Activated T-cell treated with anti-CD3 and anti-CD28 coated beads, Interleukin-2, amount 50 U/mL, for 24 hours (primary cell): ENCODE measurements at regions not wholly inside any gene's neighbourhood (a gene's known extent, or its start where the extent isn't known, plus 50 kb on each side); places are given as distances from the start of the nearest gene placed in this dataset.
"Not testable (repeated sequence)": the region's sequence is repeated elsewhere in the genome, so short reads cannot be mapped to it uniquely, and the experiment has no call there.

Experiments
- DNase-seq: peaks from one replicate; pipeline ENCODE4 v3.0.0-alpha.2; 2020
- H3K27ac Mint-ChIP-seq: 2 replicates; pipeline ENCODE4 v1.8.0; 2020; ENCODE audit warnings: mild to moderate bottlenecking, mixed read lengths
- H3K27me3 Mint-ChIP-seq: 2 replicates; pipeline ENCODE4 v1.8.0; 2020; ENCODE audit warnings: mixed read lengths
- H3K36me3 Mint-ChIP-seq: 2 replicates; pipeline ENCODE4 v1.8.0; 2020; ENCODE audit warnings: low read depth, mixed read lengths
- H3K4me1 Mint-ChIP-seq: 2 replicates; pipeline ENCODE4 v1.8.0; 2020; ENCODE audit warnings: low read depth, mixed read lengths
- H3K4me3 Mint-ChIP-seq: 2 replicates; pipeline ENCODE4 v1.8.0; 2020; ENCODE audit warnings: mild to moderate bottlenecking, moderate library complexity, mixed read lengths
- H3K9me3 Mint-ChIP-seq: 2 replicates; pipeline ENCODE4 v1.8.0; 2020; ENCODE audit warnings: mixed read lengths

DNA sequence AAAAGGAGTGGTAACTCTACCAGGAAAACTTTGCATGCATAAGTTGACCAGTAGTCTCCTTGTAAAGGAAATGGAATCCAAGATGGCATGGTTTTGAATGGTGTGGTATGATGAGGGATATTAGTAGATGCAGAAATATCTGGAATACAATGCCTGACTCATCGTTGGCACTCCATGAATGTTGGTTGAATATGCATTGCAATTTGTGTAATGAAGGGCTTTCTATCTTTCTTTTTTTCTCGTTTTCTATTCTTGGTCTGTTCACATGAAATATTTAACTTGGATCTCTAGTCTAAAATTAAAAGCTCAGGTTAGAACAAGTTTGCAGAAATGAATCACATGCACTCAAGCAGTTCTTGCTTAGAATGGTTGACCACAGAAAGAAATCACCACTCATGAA, 195.3 kb upstream of the ADRA1D start:
- Mint-ChIP-seq H3K27ac (no peak overlapping the region), H3K9me3 (no peaks in the 10 kb centered on the region), H3K27me3 (peaks cover 23% of the 10 kb centered on the region), H3K36me3 (no peaks in the 10 kb centered on the region), H3K4me3 (no peak overlapping the region), H3K4me1 (no peaks in the 10 kb centered on the region)
- no peak for DNase-seq

DNA sequence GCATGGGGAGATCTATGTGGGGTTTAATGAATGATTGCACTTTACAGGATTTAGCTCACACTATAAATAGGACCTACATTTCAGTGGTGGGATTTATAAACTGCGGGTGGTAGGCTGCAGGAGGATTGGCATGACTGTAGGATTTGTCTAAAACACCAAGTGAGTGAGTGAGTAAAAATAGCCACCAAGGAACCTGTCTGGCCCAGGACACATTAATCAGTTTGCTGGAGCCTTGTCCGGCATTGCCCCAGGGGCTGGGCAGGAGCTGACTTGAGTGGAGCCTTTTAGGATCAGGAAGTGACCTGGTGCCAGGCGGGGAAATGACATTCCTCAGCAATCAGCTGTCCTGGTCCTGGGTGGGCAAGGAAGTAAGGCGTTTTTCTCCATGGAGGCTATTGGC, 193.9 kb upstream of the ADRA1D start:
- Mint-ChIP-seq H3K4me3 (no peak overlapping the region), H3K4me1 (no peaks in the 10 kb centered on the region), H3K9me3 (no peaks in the 10 kb centered on the region), H3K27me3 (peaks cover 20% of the 10 kb centered on the region), H3K36me3 (no peaks in the 10 kb centered on the region), H3K27ac (no peak overlapping the region)
- DNase-seq, result no peak

DNA sequence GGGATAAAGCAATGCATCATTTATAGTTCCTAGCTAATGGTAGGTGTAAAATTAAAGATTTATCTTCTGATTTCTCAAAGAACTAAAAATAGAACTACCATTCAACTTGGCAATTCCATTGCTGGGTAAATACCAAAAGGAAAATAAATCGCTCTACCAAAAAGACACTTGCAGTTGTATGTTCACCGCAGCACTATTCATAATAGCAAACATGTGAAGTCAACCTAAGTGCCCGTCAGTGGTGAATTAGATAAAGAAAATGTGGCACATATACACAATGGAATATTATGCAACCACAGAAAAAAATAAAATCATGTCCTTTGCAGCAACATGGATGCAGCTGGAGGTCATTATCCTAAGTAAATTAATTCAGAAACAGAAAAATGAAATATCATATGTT, 192.8 kb upstream of the ADRA1D start:
- peaks cover 24% of the 10 kb centered on the region for H3K27me3 Mint-ChIP-seq
- no peak overlapping the region for H3K27ac Mint-ChIP-seq

DNA sequence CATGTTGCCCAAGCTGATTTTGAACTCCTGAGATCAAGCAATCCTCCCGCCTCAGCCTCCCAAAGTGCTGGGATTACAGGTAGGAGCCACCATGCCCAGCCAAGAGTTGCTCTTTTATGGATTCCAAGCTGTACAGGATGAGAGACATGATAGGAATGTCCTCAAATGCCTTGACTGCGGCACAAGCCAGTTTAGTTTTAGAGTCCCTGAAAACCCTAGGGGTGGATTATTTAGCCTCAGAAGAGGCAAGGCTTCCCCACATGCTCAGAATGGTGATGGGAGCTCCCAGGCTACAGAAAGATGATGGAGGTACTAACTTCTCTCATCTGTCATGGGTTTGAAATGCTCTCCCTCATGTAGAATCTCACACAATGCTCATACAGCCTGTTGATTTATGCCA, 192.1 kb upstream of the ADRA1D start:
- Mint-ChIP-seq H3K27ac (no peak overlapping the region), H3K4me3 (no peak overlapping the region), H3K9me3 (no peaks in the 10 kb centered on the region), H3K27me3 (peaks cover 26% of the 10 kb centered on the region), H3K4me1 (no peaks in the 10 kb centered on the region), H3K36me3 (no peaks in the 10 kb centered on the region)
- no peak for DNase-seq

More for the DNA sequence above, 192.8 kb upstream of the ADRA1D start:
- Mint-ChIP-seq H3K4me3 (no peak overlapping the region), H3K4me1 (no peaks in the 10 kb centered on the region), H3K9me3 (no peaks in the 10 kb centered on the region), H3K36me3 (no peaks in the 10 kb centered on the region)
- DNase-seq, result no peak

DNA sequence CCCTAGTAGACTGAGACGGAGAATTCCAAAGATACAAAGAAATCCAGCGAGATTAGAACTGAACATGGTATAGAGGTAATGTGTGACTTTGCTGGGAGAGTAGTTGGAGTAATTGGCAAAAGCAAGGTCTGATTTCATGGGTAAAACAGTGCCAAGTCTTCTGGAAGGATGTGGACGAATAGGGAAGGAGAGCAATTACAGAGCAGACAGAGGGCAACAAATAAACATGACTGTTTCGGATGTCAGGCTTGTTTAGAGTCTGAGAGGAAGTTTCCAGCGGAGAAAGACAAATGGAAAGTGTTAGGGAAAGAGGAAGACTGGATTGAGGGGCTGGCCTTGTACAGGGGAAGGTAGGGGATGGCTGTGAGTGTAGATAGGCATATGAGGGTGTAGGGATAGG, 190.4 kb upstream of the ADRA1D start:
- H3K27ac Mint-ChIP-seq, result no peak overlapping the region
- no peaks in the 10 kb centered on the region for H3K9me3 Mint-ChIP-seq
- no peak overlapping the region for H3K4me3 Mint-ChIP-seq
- no peaks in the 10 kb centered on the region for H3K36me3 Mint-ChIP-seq
- no peak for DNase-seq
- peaks cover 16% of the 10 kb centered on the region for H3K27me3 Mint-ChIP-seq
- no peaks in the 10 kb centered on the region for H3K4me1 Mint-ChIP-seq

DNA sequence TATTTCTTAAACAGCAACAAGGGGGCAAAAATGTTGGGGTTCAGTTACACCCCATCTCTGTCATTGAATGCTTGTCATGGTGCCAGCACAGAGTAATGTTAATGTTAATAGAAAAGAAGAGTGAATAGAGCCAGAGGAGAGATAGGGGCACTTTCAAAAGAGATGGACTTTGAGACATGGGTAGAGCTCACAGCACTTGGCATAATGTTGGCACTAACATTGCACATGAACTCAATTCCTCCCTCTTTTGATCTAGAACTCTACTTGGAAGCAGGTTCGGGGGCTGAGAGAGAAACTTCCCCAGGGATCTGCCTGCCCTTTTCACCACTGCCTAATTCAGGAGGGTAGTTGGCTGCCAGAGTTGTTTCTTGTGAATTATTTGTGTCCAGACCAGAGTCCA, 188.0 kb upstream of the ADRA1D start:
- H3K4me3 Mint-ChIP-seq, result no peak overlapping the region
- H3K9me3 Mint-ChIP-seq, result no peaks in the 10 kb centered on the region
- H3K4me1 Mint-ChIP-seq, result no peaks in the 10 kb centered on the region
- H3K27ac Mint-ChIP-seq, result no peak overlapping the region
- H3K27me3 Mint-ChIP-seq, result peaks cover 12% of the 10 kb centered on the region
- H3K36me3 Mint-ChIP-seq, result no peaks in the 10 kb centered on the region
- no peak for DNase-seq

DNA sequence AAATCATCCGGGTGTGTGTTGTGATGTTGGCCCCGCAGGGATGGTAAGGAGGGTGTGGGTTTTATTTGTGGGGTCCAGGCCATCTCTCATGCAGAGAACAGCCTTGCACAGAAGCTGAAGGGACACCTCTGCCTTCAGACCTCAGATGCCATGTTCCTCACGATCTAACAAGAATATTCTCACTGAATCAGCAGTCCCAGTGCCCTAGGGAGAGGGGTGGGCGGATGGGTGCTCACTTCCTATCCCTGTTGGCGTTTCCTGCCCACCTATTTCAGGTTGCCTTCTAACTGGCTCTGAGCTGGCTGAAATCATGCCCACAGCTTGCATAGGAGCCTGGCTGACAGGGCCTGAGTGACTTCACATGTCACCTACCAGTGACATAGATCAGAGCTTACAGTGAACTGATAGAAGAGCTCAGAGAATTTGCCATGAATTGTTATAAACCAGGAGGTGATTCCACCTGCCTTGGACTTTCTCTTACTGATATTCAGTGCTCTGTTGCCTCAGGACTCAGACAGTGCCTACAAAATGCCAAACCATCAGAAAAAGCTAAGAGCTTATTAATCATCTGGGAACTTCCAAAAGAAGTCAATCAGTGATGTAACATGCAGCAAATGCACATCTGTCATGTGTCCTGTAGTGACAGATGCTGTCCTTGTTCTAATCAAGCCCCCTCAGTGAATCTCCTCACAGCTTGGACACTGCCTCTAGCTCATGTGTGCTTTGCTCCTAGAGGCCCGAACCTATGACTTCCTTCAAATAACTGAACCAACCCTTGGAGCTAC, 186.8 kb upstream of the ADRA1D start:
- Mint-ChIP-seq H3K36me3 (no peaks in the 10 kb centered on the region), H3K4me3 (no peak overlapping the region), H3K4me1 (no peaks in the 10 kb centered on the region), H3K27ac (no peak overlapping the region), H3K27me3 (peaks cover 12% of the 10 kb centered on the region), H3K9me3 (no peaks in the 10 kb centered on the region)
- DNase-seq, result no peak

DNA sequence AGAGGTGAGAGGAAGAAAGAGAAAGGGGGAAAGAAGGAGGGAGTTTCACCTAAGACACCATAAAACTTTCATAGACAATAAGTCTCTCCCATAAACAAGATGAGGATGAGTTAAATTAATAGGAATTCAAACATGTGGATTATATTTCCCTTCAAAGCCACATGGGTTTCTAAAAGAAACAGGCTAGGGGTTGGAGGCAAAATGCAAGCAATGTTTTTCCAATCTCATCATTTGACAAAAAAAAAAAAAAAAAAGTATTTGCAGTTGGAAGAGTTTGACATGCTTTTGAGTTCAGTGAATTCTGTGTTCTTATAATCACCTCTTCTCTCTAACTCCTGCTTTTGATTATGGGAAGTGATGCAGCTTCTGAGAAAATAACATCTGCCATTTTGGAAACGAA, 186.1 kb upstream of the ADRA1D start:
- Mint-ChIP-seq H3K9me3 (no peaks in the 10 kb centered on the region), H3K36me3 (no peaks in the 10 kb centered on the region), H3K27ac (no peak overlapping the region), H3K4me3 (no peak overlapping the region), H3K4me1 (no peaks in the 10 kb centered on the region), H3K27me3 (peaks cover 12% of the 10 kb centered on the region)
- no peak for DNase-seq

DNA sequence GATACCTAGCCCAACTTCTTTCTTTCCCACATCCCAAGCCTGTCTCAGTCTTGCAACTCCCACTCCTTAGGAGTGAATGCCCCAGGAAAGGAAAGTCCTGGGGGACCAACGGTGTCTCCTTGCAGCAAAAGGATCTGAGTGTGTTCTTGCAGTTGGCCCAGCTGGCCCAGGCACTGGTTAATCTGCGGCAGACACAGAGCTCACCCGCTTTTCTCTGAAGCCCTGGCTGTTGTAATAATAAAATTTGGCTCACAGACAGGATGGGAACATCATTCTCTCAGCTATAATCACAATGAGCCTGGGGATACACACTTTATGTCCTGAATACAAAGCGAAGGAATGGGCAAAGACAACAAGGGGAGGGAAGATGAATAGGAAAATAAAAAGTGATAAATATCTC, 185.6 kb upstream of the ADRA1D start:
- Mint-ChIP-seq H3K27me3 (peaks cover 12% of the 10 kb centered on the region), H3K27ac (no peak overlapping the region)

DNA sequence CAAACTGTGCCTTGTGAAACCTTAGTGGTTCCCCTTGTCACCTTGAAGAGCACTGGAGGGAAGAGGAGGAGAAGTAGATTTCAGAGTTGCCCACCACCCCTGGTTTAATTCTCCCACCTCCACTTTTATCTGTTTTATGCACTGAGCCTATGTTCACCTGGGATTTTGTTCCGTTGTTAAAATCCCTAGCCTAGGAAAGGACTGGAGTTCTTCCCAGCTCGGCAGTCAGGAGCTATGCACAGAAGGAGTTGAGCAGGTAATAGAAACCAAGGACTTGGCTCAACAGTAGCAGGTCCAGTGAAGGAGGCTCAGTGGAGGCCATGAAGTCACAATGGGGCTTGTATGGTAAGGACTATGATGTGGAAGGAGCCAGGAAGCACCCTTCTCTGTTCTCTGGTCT, 182.4 kb upstream of the ADRA1D start:
- Mint-ChIP-seq H3K9me3 (no peaks in the 10 kb centered on the region), H3K4me3 (no peak overlapping the region), H3K36me3 (no peaks in the 10 kb centered on the region), H3K27ac (no peak overlapping the region), H3K4me1 (no peaks in the 10 kb centered on the region), H3K27me3 (peaks cover 11% of the 10 kb centered on the region)
- DNase-seq, result no peak

More for the DNA sequence above, 185.6 kb upstream of the ADRA1D start:
- Mint-ChIP-seq H3K4me1 (no peaks in the 10 kb centered on the region), H3K9me3 (no peaks in the 10 kb centered on the region), H3K4me3 (no peak overlapping the region), H3K36me3 (no peaks in the 10 kb centered on the region)
- DNase-seq, result no peak

DNA sequence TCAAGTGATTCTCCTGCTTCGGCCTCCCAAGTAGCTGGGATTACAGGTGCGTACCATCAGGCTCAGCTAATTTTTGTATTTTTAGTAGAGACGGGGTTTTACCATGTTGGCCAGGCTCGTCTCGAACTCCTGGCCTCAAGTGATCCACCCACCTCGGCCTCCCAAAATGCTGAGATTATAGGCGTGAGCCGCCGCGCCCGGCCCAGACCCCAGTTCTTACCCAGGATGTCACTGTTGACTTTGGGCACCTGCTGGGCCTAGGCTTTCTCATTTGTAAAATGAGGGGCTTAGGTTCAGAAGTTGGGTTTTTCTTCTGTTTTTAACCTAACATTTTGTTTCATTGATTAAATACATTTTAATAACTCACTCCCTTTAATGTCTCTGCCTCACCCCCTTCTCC, 181.7 kb upstream of the ADRA1D start:
- not testable (repeated sequence) for H3K4me1 Mint-ChIP-seq, H3K9me3 Mint-ChIP-seq, H3K27ac Mint-ChIP-seq, DNase-seq, H3K4me3 Mint-ChIP-seq, H3K36me3 Mint-ChIP-seq
- peaks cover 11% of the 10 kb centered on the region for H3K27me3 Mint-ChIP-seq

DNA sequence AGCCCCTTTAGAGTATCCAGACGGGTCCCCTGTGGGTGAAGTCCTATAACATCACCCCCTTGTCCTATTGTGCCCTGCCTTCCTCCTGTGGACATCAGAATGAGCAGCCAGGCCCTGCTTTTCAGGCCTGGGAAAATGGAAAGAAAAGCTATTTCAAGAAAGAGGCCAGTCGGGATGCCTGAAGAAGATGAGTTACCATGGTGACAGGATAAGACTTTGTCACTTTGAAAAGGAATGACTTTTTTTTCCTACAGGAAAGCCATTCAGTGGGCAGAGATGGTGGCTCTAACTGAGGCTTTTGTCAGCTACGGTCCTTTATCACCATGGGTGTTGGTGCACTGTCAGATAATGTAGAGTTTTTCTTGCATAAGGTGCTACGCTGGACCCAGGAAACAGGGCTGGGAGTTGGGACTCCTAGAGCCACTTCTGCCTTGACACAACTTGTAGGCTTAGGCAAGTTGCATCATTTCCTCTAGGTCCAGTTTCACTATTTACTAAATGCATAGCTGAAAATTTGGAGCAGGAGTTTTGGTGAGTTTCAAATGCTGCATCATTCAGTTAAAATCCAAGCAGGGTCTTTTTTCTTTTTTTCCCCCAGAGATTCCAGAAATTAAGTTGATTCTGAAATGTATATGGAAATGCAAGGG, 179.0 kb upstream of the ADRA1D start:
- Mint-ChIP-seq H3K36me3 (no peaks in the 10 kb centered on the region), H3K4me1 (no peaks in the 10 kb centered on the region), H3K27me3 (peaks cover 10% of the 10 kb centered on the region), H3K27ac (no peak overlapping the region), H3K4me3 (no peak overlapping the region), H3K9me3 (no peaks in the 10 kb centered on the region)
- no peak for DNase-seq

DNA sequence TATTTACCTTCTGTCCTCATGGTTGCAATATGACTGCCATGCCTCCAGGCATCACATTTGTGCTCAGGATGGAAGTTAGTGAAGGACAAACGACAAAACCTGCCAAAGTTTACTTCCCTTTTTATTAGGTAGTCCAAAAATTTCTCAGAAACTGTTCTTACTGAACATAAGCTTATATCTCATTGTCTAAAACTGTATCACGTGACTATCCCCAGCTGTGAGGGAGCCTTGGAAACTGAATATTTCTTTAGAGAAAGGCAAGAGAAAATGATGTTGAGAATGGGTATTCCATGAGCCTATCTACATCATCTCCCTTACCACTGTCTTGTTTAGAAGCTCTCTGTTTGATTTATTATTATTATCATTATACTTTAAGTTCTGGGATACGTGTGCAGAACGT, 169.1 kb upstream of the ADRA1D start:
- Mint-ChIP-seq H3K36me3 (no peaks in the 10 kb centered on the region), H3K4me3 (no peak overlapping the region), H3K27ac (no peak overlapping the region), H3K27me3 (peaks cover 20% of the 10 kb centered on the region), H3K4me1 (no peaks in the 10 kb centered on the region), H3K9me3 (no peaks in the 10 kb centered on the region)
- DNase-seq, result no peak

DNA sequence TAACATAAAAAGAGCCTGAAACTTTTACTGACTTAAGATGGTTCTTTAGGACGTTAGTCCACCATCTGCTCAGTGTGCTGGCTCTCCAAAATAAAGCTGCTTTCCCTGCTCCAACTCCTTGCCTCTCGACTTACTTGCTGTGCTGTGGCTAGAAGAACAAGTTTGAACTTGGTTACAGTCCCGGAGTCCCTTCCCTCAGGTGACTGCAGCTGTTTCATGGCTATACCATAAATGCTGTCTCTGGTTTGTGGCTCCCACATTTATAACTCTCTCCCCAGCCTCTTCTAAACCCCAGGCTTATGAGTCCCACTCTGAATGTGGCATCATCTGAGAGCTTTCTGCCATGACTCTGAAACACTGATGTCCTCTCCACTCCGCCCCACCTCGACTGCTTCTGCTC, 166.2 kb upstream of the ADRA1D start:
- no peak for DNase-seq
- Mint-ChIP-seq H3K27ac (no peak overlapping the region), H3K4me1 (no peaks in the 10 kb centered on the region), H3K27me3 (peaks cover 9% of the 10 kb centered on the region), H3K4me3 (no peak overlapping the region), H3K9me3 (no peaks in the 10 kb centered on the region), H3K36me3 (no peaks in the 10 kb centered on the region)

DNA sequence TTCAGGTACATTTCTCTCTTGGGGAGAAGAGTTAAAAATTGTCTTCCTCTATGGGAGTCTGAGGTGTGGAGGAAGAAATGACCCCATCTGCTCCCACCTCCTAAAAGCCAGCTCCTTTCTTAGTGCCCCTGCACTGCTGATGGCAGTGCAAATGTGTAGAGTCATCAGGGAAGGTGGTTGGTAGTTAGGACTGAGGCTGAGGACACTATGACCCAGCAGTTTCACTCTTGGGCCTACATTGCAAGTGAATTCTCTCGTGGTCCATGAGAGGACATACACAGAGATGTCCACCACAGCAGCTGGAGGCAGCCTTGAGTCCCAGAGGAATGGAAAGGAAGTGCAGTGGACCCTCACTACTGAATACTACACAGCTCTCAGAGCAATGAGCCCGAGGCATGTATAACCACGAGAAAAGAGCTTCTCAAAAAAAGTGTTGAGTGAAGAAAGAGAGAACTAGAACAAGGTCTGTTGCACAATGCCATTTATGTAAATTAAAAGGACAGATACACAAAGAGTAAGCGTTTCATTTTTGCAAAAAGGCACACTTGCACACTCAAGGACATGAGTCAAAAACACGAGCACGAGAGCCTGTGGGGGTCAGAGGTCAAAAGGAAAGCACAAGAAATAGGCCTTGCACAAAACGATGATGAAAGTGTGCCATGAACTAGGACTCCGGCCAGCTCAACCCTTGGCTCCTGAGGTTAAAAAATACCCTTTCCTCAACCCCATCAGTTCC, 164.4 kb upstream of the ADRA1D start:
- Mint-ChIP-seq H3K27me3 (peaks cover 3% of the 10 kb centered on the region), H3K4me1 (no peaks in the 10 kb centered on the region), H3K4me3 (no peak overlapping the region), H3K9me3 (no peaks in the 10 kb centered on the region), H3K36me3 (no peaks in the 10 kb centered on the region), H3K27ac (no peak overlapping the region)
- DNase-seq, result no peak
